ENCODE measurements at regions not wholly inside any gene's neighbourhood (a gene's known extent, or its start where the extent isn't known, plus 50 kb on each side); places are given as distances from the start of the nearest gene placed in this dataset.

GRCh38 chr18:68431922-68432198, 283.0 kb downstream of the TMX3 start:
- TF ChIP-seq CTCF (IDR thresholded peaks at IDR 0.05) (no peak), POLR2A (IDR thresholded peaks at IDR 0.05) (no peak)

Measured in Peyer's patch (tissue), 4 donors.